ENCODE measurements at regions not wholly inside any gene's neighbourhood (a gene's known extent, or its start where the extent isn't known, plus 50 kb on each side); places are given as distances from the start of the nearest gene placed in this dataset.

- Histone ChIP-seq H2AFZ (replicated peaks; ENCODE audit: low read length, poor library complexity) (no peak overlapping the region), H4K8ac (ENCODE audit: low read depth in 2 of 2, low read length in 2 of 2) (no peak overlapping the region), H3K18ac (ENCODE audit: low read depth, low read length) (no peak overlapping the region), H3K27me3 (ENCODE audit: control insufficient read depth, insufficient read depth, low read length) (no peaks in the 10 kb centered on the region), H2AK9ac (replicated peaks; ENCODE audit: low read depth, low read length, poor library complexity) (no peak overlapping the region), H3K23ac (ENCODE audit: low read depth, low read length) (no peak overlapping the region), H3K9me1 (ENCODE audit: insufficient read depth, low read length) (no peaks in the 10 kb centered on the region), H2BK20ac (ENCODE audit: low read depth, low read length) (no peak overlapping the region), H3K4me2 (ENCODE audit: low read depth, low read length) (no peak overlapping the region), H3K36me3 (ENCODE audit: control insufficient read depth, insufficient read depth, low read length) (no peaks in the 10 kb centered on the region), H3K14ac (replicated peaks; ENCODE audit: low read depth, low read length) (no peak overlapping the region), H3K9me3 (ENCODE audit: control insufficient read depth, insufficient read depth, low read length) (no peaks in the 10 kb centered on the region), H4K20me1 (ENCODE audit: insufficient read depth, low read length) (no peaks in the 10 kb centered on the region; the same call in 1 of the 2 replicates), H3K4ac (ENCODE audit: low read depth, low read length) (no peak overlapping the region), H2AK5ac (ENCODE audit: low read depth, low read length) (no peak overlapping the region), H3K9ac (ENCODE audit: low read depth, low read length) (no peak overlapping the region), H4K5ac (ENCODE audit: low read depth, low read length) (no peak overlapping the region), H3K4me1 (ENCODE audit: control insufficient read depth, insufficient read depth, low read length) (peaks cover 9% of the 10 kb centered on the region), H3K27ac (ENCODE audit: insufficient read depth, low read length) (no peak overlapping the region), H2BK5ac (ENCODE audit: low read depth, low read length, poor library complexity, severe bottlenecking) (no peak overlapping the region), H3K4me3 (ENCODE audit: insufficient read depth, low read depth, low read length) (no peak overlapping the region), H2BK120ac (ENCODE audit: low read depth, low read length) (no peak overlapping the region), H4K91ac (ENCODE audit: insufficient read depth, low read depth, low read length) (no peak overlapping the region), H3K56ac (ENCODE audit: extremely low read depth, insufficient read depth, low read length) (no peak overlapping the region), H2BK15ac (ENCODE audit: low read depth, low read length) (no peak overlapping the region), H3K79me1 (ENCODE audit: low read depth in 1 of 2, low read length in 2 of 2) (no peaks in the 10 kb centered on the region)
- DNase-seq = no peak
- in situ Hi-C loops (cut with MboI; ENCODE audit: low sequenced_read_pairs) = no loop called here
- dilution Hi-C loops (cut with HindIII; ENCODE audit: low sequenced_read_pairs, unreplicated experiment) = no loop called here
- WGBS, 2 experiments (ENCODE audit: extremely low coverage in 2 of 2, insufficient read length in 1 of 2) = 83% methylated on average over 13 of the region's 14 CpGs; no CpG with 5 or more reads in 1 of the 2 experiments
- ChIA-PET POLR2A (ENCODE audit: unreplicated experiment) (no interaction called here), CTCF (interaction anchor here (1.1 kb wide), 1 partner anchor 42 kb away, joined by 3 read pairs; no protein-coding TSS in a partner anchor)
- intact Hi-C loops (cut with micrococcal nuclease) = no loop called here
- no peak for ATAC-seq (ENCODE audit: low read depth)
- TF ChIP-seq FOS (IDR thresholded peaks at IDR 0.05; ENCODE audit: low read depth, low read length) (no peak), NFE2L2 (IDR thresholded peaks at IDR 0.05; ENCODE audit: low read depth, low read length) (no peak), ELK1 (IDR thresholded peaks at IDR 0.05; ENCODE audit: borderline replicate concordance, low read depth, low read length) (no peak), USF2 (IDR thresholded peaks at IDR 0.05; ENCODE audit: low read depth, low read length) (no peak), CTCF (conservative IDR thresholded peaks at IDR 0.05; ENCODE audit: low read depth, low read length) (no peak), CEBPB (IDR thresholded peaks at IDR 0.05; ENCODE audit: low read depth, low read length) (no peak), RCOR1 (IDR thresholded peaks at IDR 0.05; ENCODE audit: insufficient replicate concordance, low read length) (no peak), MAZ (IDR thresholded peaks at IDR 0.05; ENCODE audit: borderline replicate concordance, low read depth, low read length) (no peak), CHD1 (IDR thresholded peaks at IDR 0.05; ENCODE audit: low read depth, low read length) (no peak), MAFK (IDR thresholded peaks at IDR 0.05; ENCODE audit: low read depth, low read length) (no peak), RAD21 (IDR thresholded peaks at IDR 0.05; ENCODE audit: low read length) (no peak), MXI1 (IDR thresholded peaks at IDR 0.05; ENCODE audit: borderline replicate concordance, low read depth, low read length) (no peak), POLR2A (IDR thresholded peaks at IDR 0.05; ENCODE audit: low read depth, low read length) (no peak)
- BruUV-seq (replicated peaks) = no TSS peak
These were observed 176.3 kb downstream of the TBXT start for GRCh38 chr6:165991341-165991740.
